Hepatocyte (in vitro differentiated cells): ENCODE measurements at regions not wholly inside any gene's neighbourhood (a gene's known extent, or its start where the extent isn't known, plus 50 kb on each side); places are given as distances from the start of the nearest gene placed in this dataset.
"Not testable (repeated sequence)": the region's sequence is repeated elsewhere in the genome, so short reads cannot be mapped to it uniquely, and the experiment has no call there.

Experiments
- DNase-seq: peaks from one replicate; pipeline ENCODE4 v3.0.0-alpha.2; 2016; ENCODE audit warnings: low spot score
- H2AFZ ChIP-seq: fragments of 200-600 bp; sonication (generic); 2 replicates; pipeline ENCODE4 v1.6.0; 2016; ENCODE audit warnings: antibody characterized with exemption, mild to moderate bottlenecking
- H3K27ac ChIP-seq: fragments of 200-600 bp; sonication (generic); 2 replicates; pipeline ENCODE4 v1.5.1; 2016; ENCODE audit warnings: mild to moderate bottlenecking
- H3K27me3 ChIP-seq: fragments of 200-600 bp; sonication (generic); 2 replicates; pipeline ENCODE4 v1.6.1; 2016
- H3K36me3 ChIP-seq: fragments of 200-600 bp; sonication (generic); replicated peaks from 2 replicates; pipeline ENCODE4 v1.5.1; 2016; ENCODE audit warnings: low read depth; ENCODE audit not compliant: insufficient read depth
- H3K4me1 ChIP-seq: fragments of 200-600 bp; sonication (generic); 2 replicates; pipeline ENCODE4 v1.5.1; 2016; ENCODE audit warnings: mild to moderate bottlenecking, moderate library complexity; ENCODE audit not compliant: insufficient read depth
- H3K4me2 ChIP-seq: fragments of 200-600 bp; sonication (generic); 2 replicates; pipeline ENCODE4 v1.6.0; 2016
- H3K4me3 ChIP-seq: fragments of 200-600 bp; sonication (generic); 2 replicates; pipeline ENCODE4 v1.5.1; 2016; ENCODE audit warnings: mild to moderate bottlenecking
- H3K79me2 ChIP-seq: fragments of 200-600 bp; sonication (generic); 2 replicates; pipeline ENCODE4 v1.6.0; 2017; ENCODE audit warnings: mild to moderate bottlenecking
- H3K9me2 ChIP-seq: fragments of 200-600 bp; sonication (generic); replicated peaks from 2 replicates; pipeline ENCODE4 v1.6.0; 2017; ENCODE audit warnings: mild to moderate bottlenecking; ENCODE audit not compliant: insufficient read depth
- H3K9me3 ChIP-seq: fragments of 200-600 bp; sonication (generic); 2 replicates; pipeline ENCODE4 v1.5.1; 2016; ENCODE audit warnings: low read depth, mild to moderate bottlenecking
- H4K20me1 ChIP-seq: fragments of 200-600 bp; sonication (generic); 2 replicates; pipeline ENCODE4 v1.6.0; 2016; ENCODE audit warnings: mild to moderate bottlenecking; ENCODE audit not compliant: insufficient read depth, poor library complexity, severe bottlenecking
- CTCF ChIP-seq: fragments of 200-600 bp; sonication (generic); IDR thresholded peaks from 2 replicates; pipeline ENCODE4 v1.5.1; 2016; ENCODE audit warnings: antibody characterized with exemption, mild to moderate bottlenecking; ENCODE audit not compliant: poor library complexity
- EZH2 ChIP-seq: fragments of 200-600 bp; sonication (generic); IDR thresholded peaks from 2 replicates; pipeline ENCODE4 v1.6.1; 2016; ENCODE audit warnings: antibody characterized with exemption, mild to moderate bottlenecking, borderline replicate concordance
- EZH2phosphoT487 ChIP-seq: fragments of 200-600 bp; sonication (generic); IDR thresholded peaks from one replicate; pipeline ENCODE4 v1.6.1; 2018; ENCODE audit warnings: antibody characterized with exemption, mild to moderate bottlenecking, low read depth, moderate library complexity; ENCODE audit not compliant: unreplicated experiment, severe bottlenecking
- WGBS: methylation state at CpG from one replicate; pipeline ENCODE4 v1.1.6; 2016; ENCODE audit warnings: low lambda C conversion rate; ENCODE audit errors: missing lambda C conversion rate; 5-methylcytosine and 5-hydroxymethylcytosine counted together

GRCh38 chr12:89768586-89769482 lies 60.2 kb upstream of the ATP2B1 start:
- no peak overlapping the region for H2AFZ ChIP-seq
- no peaks in the 10 kb centered on the region for H4K20me1 ChIP-seq
- H3K27me3 ChIP-seq, result no peaks in the 10 kb centered on the region
- no peaks in the 10 kb centered on the region for H3K4me1 ChIP-seq
- H3K9me2 ChIP-seq, result no peaks in the 10 kb centered on the region
- WGBS, result 64% methylated on average over 3 of the region's 3 CpGs
- no peaks in the 10 kb centered on the region for H3K36me3 ChIP-seq
- no peaks in the 10 kb centered on the region for H3K79me2 ChIP-seq
- no peak overlapping the region for H3K4me2 ChIP-seq
- DNase-seq, result peak; percentile 71
- no peak overlapping the region for H3K4me3 ChIP-seq
- TF ChIP-seq CTCF (no peak), EZH2phosphoT487 (no peak), EZH2 (no peak)
- H3K27ac ChIP-seq, result peak overlapping the region; percentile 81
- no peaks in the 10 kb centered on the region for H3K9me3 ChIP-seq

- no peak overlapping the region for H3K4me3 ChIP-seq
- whole genome bisulfite sequencing, result 85% methylated on average over 3 of the region's 3 CpGs
Observed at GRCh38 chr12:89765959-89766824, 57.6 kb upstream of the ATP2B1 start.

GRCh38 chr12:89764164-89764563 lies 55.5 kb upstream of the ATP2B1 start:
- not testable (repeated sequence) for H4K20me1 ChIP-seq, H2AFZ ChIP-seq, H3K79me2 ChIP-seq, H3K9me2 ChIP-seq, H3K4me2 ChIP-seq, H3K36me3 ChIP-seq, H3K9me3 ChIP-seq, H3K27ac ChIP-seq, H3K4me1 ChIP-seq, H3K4me3 ChIP-seq, H3K27me3 ChIP-seq, DNase-seq
- WGBS, result 93% methylated on average over 4 of the region's 4 CpGs

More at GRCh38 chr12:89765959-89766824, 57.6 kb upstream of the ATP2B1 start:
- Histone ChIP-seq H3K27me3 (no peaks in the 10 kb centered on the region), H3K27ac (no peak overlapping the region), H2AFZ (no peak overlapping the region), H3K36me3 (no peaks in the 10 kb centered on the region), H3K9me2 (no peaks in the 10 kb centered on the region), H3K4me1 (no peaks in the 10 kb centered on the region), H3K4me2 (no peak overlapping the region), H4K20me1 (no peaks in the 10 kb centered on the region), H3K9me3 (no peaks in the 10 kb centered on the region), H3K79me2 (no peaks in the 10 kb centered on the region)
- DNase-seq, result no peak
- TF ChIP-seq EZH2phosphoT487 (no peak), EZH2 (no peak), CTCF (no peak)
